ENCODE measurements at regions not wholly inside any gene's neighbourhood (a gene's known extent, or its start where the extent isn't known, plus 50 kb on each side); places are given as distances from the start of the nearest gene placed in this dataset.

DNA sequence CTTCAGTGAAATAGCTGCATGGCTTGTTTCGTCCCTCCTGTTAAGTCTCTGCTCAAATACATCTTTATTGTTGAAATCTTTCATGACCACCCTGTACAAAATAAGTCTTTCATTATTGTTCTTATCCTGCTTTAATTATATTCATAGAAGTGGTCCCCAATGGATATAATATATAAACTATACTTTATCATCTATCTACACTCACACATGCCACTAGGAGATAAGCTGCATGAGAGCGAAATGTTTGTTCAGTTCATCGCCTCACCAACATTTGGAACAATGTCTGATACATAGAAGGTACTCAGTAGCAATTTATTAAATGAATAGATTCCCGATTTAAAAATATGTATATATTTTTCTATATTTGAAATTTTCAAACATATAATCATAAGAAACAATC lies 254.0 kb upstream of the ATXN7L3B start:
- TF ChIP-seq CTCF (IDR thresholded peaks at IDR 0.05; ENCODE audit: control insufficient read depth, extremely low read depth, insufficient read depth): no peak

GRCh38 chr12:74285773-74286172 lies 251.9 kb upstream of the ATXN7L3B start:
- no peak for DNase-seq (ENCODE audit: low read depth)
- TF ChIP-seq CTCF (IDR thresholded peaks at IDR 0.05; ENCODE audit: control insufficient read depth, extremely low read depth, insufficient read depth): no peak
- no peak overlapping the region for H3K4me3 ChIP-seq (ENCODE audit: low read depth, low read length)

More for the DNA sequence above, 254.0 kb upstream of the ATXN7L3B start:
- no peak overlapping the region for H3K4me3 ChIP-seq (ENCODE audit: low read depth, low read length)
- DNase-seq (ENCODE audit: low read depth): no peak

DNA sequence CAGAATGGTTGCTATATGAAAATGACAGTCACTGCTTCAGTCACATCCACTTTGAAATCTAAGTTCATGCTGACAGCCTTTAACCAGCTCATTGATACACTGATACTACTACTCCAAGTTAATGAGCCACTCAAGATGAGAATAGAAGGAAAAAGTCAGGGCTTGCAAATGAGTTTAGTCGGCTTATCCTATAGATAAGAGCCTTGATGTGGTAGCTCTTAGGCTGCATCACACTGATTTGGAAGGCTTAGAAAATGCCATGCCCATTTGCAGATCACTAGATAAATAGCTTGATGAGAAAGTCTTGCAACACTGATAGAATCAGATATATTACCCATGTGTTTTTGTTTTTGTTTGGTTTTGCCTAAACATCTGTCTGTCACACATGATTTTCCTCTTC lies 251.4 kb upstream of the ATXN7L3B start:
- TF ChIP-seq CTCF (IDR thresholded peaks at IDR 0.05; ENCODE audit: control insufficient read depth, extremely low read depth, insufficient read depth): no peak
- no peak overlapping the region for H3K4me3 ChIP-seq (ENCODE audit: low read depth, low read length)
- no peak for DNase-seq (ENCODE audit: low read depth)

DNA sequence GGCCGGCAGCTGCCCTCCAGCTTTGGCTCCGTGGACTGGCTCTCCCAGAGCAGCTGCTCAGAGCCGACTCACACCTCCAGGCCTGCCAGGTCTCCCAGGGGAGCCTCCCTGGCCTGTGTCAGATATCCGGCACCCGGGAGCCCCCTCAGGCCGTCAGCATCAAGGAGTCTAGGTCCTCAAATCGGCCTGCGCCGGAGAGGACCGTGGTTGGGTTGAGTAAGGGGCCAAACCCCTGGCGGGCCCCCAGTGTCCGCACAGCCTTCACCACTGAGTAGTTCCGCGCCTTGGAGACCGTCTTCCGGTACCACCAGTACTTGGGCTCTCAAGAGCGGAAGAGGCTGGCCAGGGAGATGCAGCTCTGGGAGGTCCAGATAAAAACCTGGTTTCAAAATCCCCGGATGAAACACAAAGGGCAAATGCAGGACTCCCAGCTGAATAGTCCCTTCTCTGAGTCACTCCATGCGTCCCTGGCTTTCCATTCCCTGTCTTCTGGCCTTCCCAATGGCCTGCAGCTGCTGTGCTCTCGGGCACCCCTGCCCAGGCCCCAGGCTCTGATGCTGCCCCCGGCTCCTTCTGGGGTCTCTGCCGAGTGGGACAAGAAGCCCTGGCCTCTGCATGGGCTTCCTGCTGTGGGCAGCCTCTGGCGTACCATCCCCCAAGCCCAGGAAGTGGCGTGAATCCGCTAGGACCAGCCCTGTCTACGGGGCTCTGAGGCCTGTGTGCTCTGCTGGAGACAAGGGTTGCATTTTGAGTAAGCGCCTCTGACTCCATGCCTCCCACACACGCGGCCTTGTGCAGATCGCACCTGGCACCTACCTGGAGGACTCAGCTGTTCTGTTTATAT lies 245.1 kb upstream of the ATXN7L3B start:
- H3K4me3 ChIP-seq (ENCODE audit: low read depth, low read length): no peak overlapping the region

GRCh38 chr12:74293689-74294131 lies 243.9 kb upstream of the ATXN7L3B start:
- no peak overlapping the region for H3K4me3 ChIP-seq (ENCODE audit: low read depth, low read length)
- no peak for TF ChIP-seq CTCF (IDR thresholded peaks at IDR 0.05; ENCODE audit: control insufficient read depth, extremely low read depth, insufficient read depth)

More for the DNA sequence above, 245.1 kb upstream of the ATXN7L3B start:
- TF ChIP-seq CTCF (IDR thresholded peaks at IDR 0.05; ENCODE audit: control insufficient read depth, extremely low read depth, insufficient read depth): no peak
- DNase-seq (ENCODE audit: low read depth): no peak

GRCh38 chr12:74317078-74317601 lies 220.5 kb upstream of the ATXN7L3B start:
- no peak overlapping the region for H3K4me3 ChIP-seq (ENCODE audit: low read depth, low read length)
- peak; percentile 79 for TF ChIP-seq CTCF (IDR thresholded peaks at IDR 0.05; ENCODE audit: control insufficient read depth, extremely low read depth, insufficient read depth)
- DNase-seq (ENCODE audit: low read depth): peak; percentile 93

More at GRCh38 chr12:74293689-74294131, 243.9 kb upstream of the ATXN7L3B start:
- DNase-seq (ENCODE audit: low read depth): no peak

Data from LNCaP clone FGC (cell line).